Mesendoderm (in vitro differentiated cells): ENCODE measurements at regions not wholly inside any gene's neighbourhood (a gene's known extent, or its start where the extent isn't known, plus 50 kb on each side); places are given as distances from the start of the nearest gene placed in this dataset.

Experiments
- DNase-seq: peaks from one replicate; pipeline ENCODE4 v3.0.0; 2013
- H2AK5ac ChIP-seq: 2 replicates; pipeline ENCODE4 v1.6.1; 2013; ENCODE audit warnings: low read length, inconsistent platforms
- H2BK120ac ChIP-seq: 2 replicates; pipeline ENCODE4 v1.6.1; 2013; ENCODE audit warnings: low read depth, mild to moderate bottlenecking, low read length, moderate library complexity, mixed read lengths
- H2BK15ac ChIP-seq: replicated peaks from 2 replicates; pipeline ENCODE4 v1.6.1; 2013; ENCODE audit warnings: low read depth, mild to moderate bottlenecking, moderate library complexity
- H2BK5ac ChIP-seq: 2 replicates; pipeline ENCODE4 v1.6.1; 2013; ENCODE audit warnings: low read length, inconsistent platforms
- H3K18ac ChIP-seq: 2 replicates; pipeline ENCODE4 v1.6.1; 2013; ENCODE audit warnings: mild to moderate bottlenecking, low read length, mixed read lengths
- H3K23ac ChIP-seq: one replicate; pipeline ENCODE4 v1.6.1; 2013; ENCODE audit warnings: low read length
- H3K27ac ChIP-seq: 2 replicates; pipeline ENCODE4 v1.5.1; 2013; ENCODE audit warnings: low read depth, mild to moderate bottlenecking, inconsistent platforms, low read length, moderate library complexity
- H3K27me3 ChIP-seq: 2 replicates; pipeline ENCODE4 v1.6.1; 2013; ENCODE audit warnings: low read length, control low read depth, mild to moderate bottlenecking, inconsistent platforms; ENCODE audit not compliant: insufficient read depth, poor library complexity
- H3K36me3 ChIP-seq: 2 replicates; pipeline ENCODE4 v1.6.1; 2013; ENCODE audit warnings: low read length, inconsistent platforms; ENCODE audit not compliant: control insufficient read depth, insufficient read depth
- H3K4ac ChIP-seq: one replicate; pipeline ENCODE4 v1.6.1; 2013; ENCODE audit warnings: low read depth, mild to moderate bottlenecking, low read length, moderate library complexity
- H3K4me1 ChIP-seq: 2 replicates; pipeline ENCODE4 v1.6.1; 2013; ENCODE audit warnings: low read depth, low read length, inconsistent platforms; ENCODE audit not compliant: control insufficient read depth
- H3K4me2 ChIP-seq: 2 replicates; pipeline ENCODE4 v1.6.1; 2013; ENCODE audit warnings: low read length
- H3K4me3 ChIP-seq: 2 replicates; pipeline ENCODE4 v1.5.1; 2013; ENCODE audit warnings: mild to moderate bottlenecking, low read length
- H3K56ac ChIP-seq: one replicate; pipeline ENCODE4 v1.6.1; 2013; ENCODE audit warnings: low read length
- H3K79me1 ChIP-seq: 2 replicates; pipeline ENCODE4 v1.6.1; 2013; ENCODE audit warnings: low read length, inconsistent platforms
- H3K79me2 ChIP-seq: 2 replicates; pipeline ENCODE4 v1.6.1; 2013; ENCODE audit warnings: mild to moderate bottlenecking, low read length; ENCODE audit not compliant: control insufficient read depth, insufficient read depth
- H3K9ac ChIP-seq: 2 replicates; pipeline ENCODE4 v1.6.1; 2013; ENCODE audit warnings: low read length, inconsistent platforms
- H4K5ac ChIP-seq: one replicate; pipeline ENCODE4 v1.6.1; 2013; ENCODE audit warnings: low read length
- H4K8ac ChIP-seq: one replicate; pipeline ENCODE4 v1.6.1; 2013; ENCODE audit warnings: low read depth, mild to moderate bottlenecking, control low read depth, low read length, moderate library complexity
- WGBS: extraction: QIAGEN DNeasy Blood & Tissue Kit; methylation state at CpG from one replicate; pipeline ENCODE4 v1.1.7; 2013; ENCODE audit warnings: low lambda C conversion rate, missing lambda C conversion rate; ENCODE audit not compliant: insufficient coverage; ENCODE audit errors: extremely low coverage; 5-methylcytosine and 5-hydroxymethylcytosine counted together

DNA sequence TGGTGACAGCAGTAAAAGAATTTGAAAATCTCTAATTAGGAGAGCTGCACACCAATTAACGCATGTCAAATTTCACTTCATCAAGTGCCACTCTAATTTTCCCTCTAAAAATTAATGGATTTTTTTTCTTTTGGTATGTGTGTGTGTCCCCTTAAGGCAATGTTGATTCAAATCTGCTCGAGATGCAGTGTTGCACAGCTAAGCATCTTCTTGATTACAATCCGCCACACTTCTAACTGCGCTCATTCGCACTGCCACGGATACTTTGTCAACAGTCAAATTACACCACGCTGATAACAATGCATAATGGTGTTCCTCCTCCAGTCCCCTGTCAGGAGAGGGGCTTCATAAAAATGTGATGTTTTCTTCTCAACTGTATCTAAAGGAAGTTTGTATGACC lies 261.4 kb downstream of the MEIS1 start:
- no peak overlapping the region for H3K4me2 ChIP-seq
- no peak overlapping the region for H3K4me3 ChIP-seq
- no peak overlapping the region for H2BK15ac ChIP-seq
- no CpG with 5 or more reads among the region's 7 CpGs for WGBS
- no peak overlapping the region for H3K56ac ChIP-seq
- H3K27me3 ChIP-seq: no peaks in the 10 kb centered on the region
- no peak overlapping the region for H2BK120ac ChIP-seq
- no peak overlapping the region for H3K23ac ChIP-seq
- H3K4me1 ChIP-seq: no peaks in the 10 kb centered on the region
- H3K79me1 ChIP-seq: no peaks in the 10 kb centered on the region
- no peaks in the 10 kb centered on the region for H3K36me3 ChIP-seq
- H3K9ac ChIP-seq: no peak overlapping the region
- DNase-seq: no peak
- H3K27ac ChIP-seq: no peak overlapping the region
- no peak overlapping the region for H2BK5ac ChIP-seq
- no peak overlapping the region for H3K4ac ChIP-seq
- H3K79me2 ChIP-seq: no peaks in the 10 kb centered on the region
- no peak overlapping the region for H2AK5ac ChIP-seq
- no peak overlapping the region for H3K18ac ChIP-seq
- H4K8ac ChIP-seq: no peak overlapping the region
- H4K5ac ChIP-seq: no peak overlapping the region

DNA sequence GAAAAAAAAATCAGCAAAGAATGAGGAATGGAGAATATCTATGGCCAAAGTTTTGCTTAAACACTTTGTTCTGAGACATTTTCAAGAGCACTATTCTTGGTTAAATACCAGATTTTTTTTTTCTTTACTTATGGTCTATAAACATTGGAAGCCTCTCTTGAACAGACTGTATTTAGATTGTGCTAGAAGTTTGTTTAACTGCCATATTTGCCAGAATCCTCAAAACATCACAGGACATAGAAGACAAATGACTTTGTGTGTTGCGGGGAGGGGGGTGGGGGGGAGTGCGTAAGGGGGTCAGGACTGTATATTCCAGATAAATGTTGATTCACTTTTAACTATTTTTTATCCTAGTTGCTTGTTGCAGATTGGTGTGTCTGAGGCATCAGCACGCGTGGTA lies 262.0 kb downstream of the MEIS1 start:
- DNase-seq: no peak
- no peak overlapping the region for H3K4ac ChIP-seq
- no peak overlapping the region for H3K9ac ChIP-seq
- no peak overlapping the region for H3K18ac ChIP-seq
- WGBS: no CpG with 5 or more reads among the region's 4 CpGs
- no peaks in the 10 kb centered on the region for H3K79me1 ChIP-seq
- no peak overlapping the region for H2BK5ac ChIP-seq
- no peak overlapping the region for H3K27ac ChIP-seq
- no peak overlapping the region for H4K5ac ChIP-seq
- no peak overlapping the region for H4K8ac ChIP-seq
- H3K4me2 ChIP-seq: no peak overlapping the region
- no peaks in the 10 kb centered on the region for H3K36me3 ChIP-seq
- H2BK15ac ChIP-seq: no peak overlapping the region
- H3K4me3 ChIP-seq: no peak overlapping the region
- no peak overlapping the region for H2BK120ac ChIP-seq
- no peaks in the 10 kb centered on the region for H3K4me1 ChIP-seq
- H3K79me2 ChIP-seq: no peaks in the 10 kb centered on the region
- H2AK5ac ChIP-seq: no peak overlapping the region
- no peaks in the 10 kb centered on the region for H3K27me3 ChIP-seq
- H3K23ac ChIP-seq: no peak overlapping the region
- no peak overlapping the region for H3K56ac ChIP-seq

DNA sequence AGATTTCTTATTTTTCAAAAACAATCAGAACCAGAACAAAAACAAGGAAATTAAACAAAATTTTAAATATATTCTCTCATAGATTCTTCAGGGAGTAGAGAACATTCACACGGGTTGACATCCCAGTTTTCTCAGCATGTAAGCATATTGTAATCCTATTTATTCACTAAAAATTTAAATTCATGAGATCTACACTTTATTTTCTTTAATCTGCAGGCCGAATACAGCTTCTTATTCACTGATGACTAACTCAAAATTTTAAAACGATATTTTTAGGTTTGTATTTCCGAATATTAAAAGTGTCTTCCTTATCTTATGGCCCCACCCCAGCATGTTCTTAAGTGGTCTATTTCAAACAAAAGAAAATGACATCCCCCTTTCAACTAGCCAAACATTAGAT lies 262.4 kb downstream of the MEIS1 start:
- H3K79me2 ChIP-seq: no peaks in the 10 kb centered on the region
- DNase-seq: no peak
- H3K4ac ChIP-seq: no peak overlapping the region
- H3K79me1 ChIP-seq: no peaks in the 10 kb centered on the region
- no peak overlapping the region for H3K4me2 ChIP-seq
- no peak overlapping the region for H3K9ac ChIP-seq
- H2BK120ac ChIP-seq: no peak overlapping the region
- H3K56ac ChIP-seq: no peak overlapping the region
- H4K5ac ChIP-seq: no peak overlapping the region
- no peak overlapping the region for H2AK5ac ChIP-seq
- H3K18ac ChIP-seq: no peak overlapping the region
- H2BK15ac ChIP-seq: no peak overlapping the region
- H3K27ac ChIP-seq: no peak overlapping the region
- 100% methylated on average over 2 of the region's 4 CpGs for WGBS
- no peak overlapping the region for H3K23ac ChIP-seq
- no peak overlapping the region for H3K4me3 ChIP-seq
- no peaks in the 10 kb centered on the region for H3K36me3 ChIP-seq
- no peak overlapping the region for H2BK5ac ChIP-seq
- no peak overlapping the region for H4K8ac ChIP-seq
- H3K4me1 ChIP-seq: no peaks in the 10 kb centered on the region
- H3K27me3 ChIP-seq: no peaks in the 10 kb centered on the region

DNA sequence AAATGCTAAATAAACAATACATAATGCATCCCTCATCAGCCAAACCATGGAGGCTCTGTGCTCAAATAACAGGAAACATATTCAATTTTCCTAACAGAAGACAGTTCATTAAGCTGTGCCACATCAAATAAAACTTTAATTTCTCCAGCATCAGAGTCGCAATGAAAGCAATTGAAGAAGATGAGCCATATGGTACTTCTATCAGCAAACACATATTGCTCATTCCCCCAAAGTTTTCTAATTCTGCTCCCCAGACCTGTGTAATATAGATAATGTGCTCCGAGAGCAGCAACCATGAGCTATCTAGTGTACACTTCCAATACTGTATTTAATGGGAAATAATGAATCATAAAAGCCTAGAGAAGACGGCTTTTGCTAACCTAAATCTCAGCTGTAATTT lies 263.2 kb downstream of the MEIS1 start:
- no CpG with 5 or more reads among the region's 3 CpGs for WGBS
- H2AK5ac ChIP-seq: no peak overlapping the region
- no peak overlapping the region for H2BK120ac ChIP-seq
- H3K27me3 ChIP-seq: no peaks in the 10 kb centered on the region
- no peaks in the 10 kb centered on the region for H3K79me1 ChIP-seq
- H3K56ac ChIP-seq: no peak overlapping the region
- no peak overlapping the region for H3K9ac ChIP-seq
- no peak overlapping the region for H3K4me2 ChIP-seq
- no peak overlapping the region for H4K8ac ChIP-seq
- no peaks in the 10 kb centered on the region for H3K36me3 ChIP-seq
- no peak overlapping the region for H3K23ac ChIP-seq
- H3K4ac ChIP-seq: no peak overlapping the region
- DNase-seq: no peak
- no peak overlapping the region for H3K4me3 ChIP-seq
- no peaks in the 10 kb centered on the region for H3K4me1 ChIP-seq
- H2BK5ac ChIP-seq: no peak overlapping the region
- no peak overlapping the region for H4K5ac ChIP-seq
- H3K79me2 ChIP-seq: no peaks in the 10 kb centered on the region
- H3K18ac ChIP-seq: no peak overlapping the region
- H2BK15ac ChIP-seq: no peak overlapping the region
- no peak overlapping the region for H3K27ac ChIP-seq

DNA sequence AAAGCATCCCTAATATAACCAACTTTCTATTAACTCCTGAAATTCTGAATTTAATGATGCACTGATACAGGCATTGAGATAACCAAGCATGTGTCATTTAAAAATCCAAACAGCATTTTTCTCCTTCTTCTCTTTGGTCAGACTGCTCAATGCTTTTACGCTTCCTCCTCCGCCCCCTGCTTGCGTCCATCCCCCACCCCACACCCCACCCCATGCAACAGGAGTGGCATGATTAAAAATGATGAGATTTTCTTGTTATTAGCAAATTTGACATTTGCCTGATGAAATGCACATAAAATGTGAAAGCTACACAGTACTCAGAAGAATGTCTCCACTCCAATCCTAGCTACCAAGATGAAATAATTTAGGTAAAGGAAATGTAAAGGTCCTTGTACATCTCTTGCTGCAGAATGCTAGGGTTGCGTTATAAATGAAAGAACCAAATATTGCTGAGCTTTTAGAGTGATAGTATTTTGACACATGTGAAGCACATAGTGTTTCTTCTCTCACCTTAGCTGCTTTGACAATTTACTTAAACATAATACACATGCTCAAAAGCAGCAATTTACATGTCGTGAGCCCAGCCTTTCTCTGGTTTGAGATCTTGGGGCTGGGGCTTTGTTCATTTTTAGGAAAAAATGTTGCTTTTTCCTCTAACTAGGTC lies 263.8 kb downstream of the MEIS1 start:
- Histone ChIP-seq H3K23ac (no peak overlapping the region), H3K4me3 (no peak overlapping the region), H3K9ac (no peak overlapping the region), H2AK5ac (no peak overlapping the region), H3K79me2 (no peaks in the 10 kb centered on the region), H3K27ac (no peak overlapping the region), H3K4me1 (no peaks in the 10 kb centered on the region), H2BK120ac (no peak overlapping the region), H3K56ac (no peak overlapping the region), H3K18ac (no peak overlapping the region), H2BK15ac (no peak overlapping the region), H2BK5ac (no peak overlapping the region), H3K4me2 (no peak overlapping the region), H4K5ac (no peak overlapping the region), H3K4ac (no peak overlapping the region), H4K8ac (no peak overlapping the region), H3K27me3 (no peaks in the 10 kb centered on the region), H3K79me1 (no peaks in the 10 kb centered on the region), H3K36me3 (no peaks in the 10 kb centered on the region)
- no peak for DNase-seq
- no CpG with 5 or more reads among the region's 5 CpGs for WGBS

DNA sequence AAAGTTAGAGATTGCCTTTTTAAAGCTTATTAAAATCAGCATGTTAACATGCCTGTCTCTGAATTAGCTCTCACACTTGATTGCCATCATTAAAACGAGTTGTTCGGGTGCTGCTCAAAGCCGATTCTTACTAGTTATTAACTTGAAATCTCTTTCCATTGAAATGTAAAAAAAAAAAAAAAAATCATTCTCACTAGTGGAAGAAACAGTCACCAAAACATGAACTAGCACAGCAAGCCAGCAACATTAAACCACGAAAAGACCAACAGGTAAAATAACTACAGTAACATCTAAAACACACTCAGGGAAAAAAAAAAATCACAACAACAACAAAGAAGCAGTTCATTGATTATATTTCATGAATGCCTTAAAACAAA lies 264.5 kb downstream of the MEIS1 start:
- Histone ChIP-seq H2AK5ac (no peak overlapping the region), H3K27me3 (no peaks in the 10 kb centered on the region), H3K4me2 (no peak overlapping the region)

More for the DNA sequence above, 264.5 kb downstream of the MEIS1 start:
- H3K23ac ChIP-seq: no peak overlapping the region
- H3K9ac ChIP-seq: no peak overlapping the region
- no peak overlapping the region for H3K4me3 ChIP-seq
- WGBS: no CpG with 5 or more reads among the region's 4 CpGs
- H4K8ac ChIP-seq: no peak overlapping the region
- no peak overlapping the region for H2BK120ac ChIP-seq
- no peak overlapping the region for H3K4ac ChIP-seq
- H4K5ac ChIP-seq: no peak overlapping the region
- H3K27ac ChIP-seq: no peak overlapping the region
- H2BK15ac ChIP-seq: no peak overlapping the region
- H3K56ac ChIP-seq: no peak overlapping the region
- no peaks in the 10 kb centered on the region for H3K36me3 ChIP-seq
- H3K4me1 ChIP-seq: no peaks in the 10 kb centered on the region
- no peaks in the 10 kb centered on the region for H3K79me1 ChIP-seq
- DNase-seq: no peak
- no peak overlapping the region for H2BK5ac ChIP-seq
- no peak overlapping the region for H3K18ac ChIP-seq
- no peaks in the 10 kb centered on the region for H3K79me2 ChIP-seq
